GM12878 (cell line): ENCODE measurements at regions not wholly inside any gene's neighbourhood (a gene's known extent, or its start where the extent isn't known, plus 50 kb on each side); places are given as distances from the start of the nearest gene placed in this dataset.

Source experiments
- ATAC-seq: fragments of 200-7000 bp; cut with Tn5 transposase; 3 replicates; pipeline ENCODE4 v1.9.1; 2020; ENCODE audit warnings: mild to moderate bottlenecking, moderate library complexity
- BruUV-seq: library from RNA; stranded (reverse); fragments of 400-500 nt; replicated peaks from 2 replicates; lab custom pipeline; 2021; lab: Mats Ljungman, UMichigan
- CTCF ChIA-PET: fragments of 300-600 bp; sonication (Branson Sonifier 250); formaldehyde crosslinking; extraction: SDS; loops from one replicate; lab custom pipeline; 2021; ENCODE audit warnings: inconsistent platforms; lab: Yijun Ruan, JAX
- POLR2A ChIA-PET: fragments of 350-600 bp; formaldehyde crosslinking; extraction: SDS; loops from one replicate; lab custom pipeline; 2021; ENCODE audit warnings: inconsistent platforms; lab: Charles Lee
- RAD21 ChIA-PET: fragments of 300-600 bp; sonication (Branson Sonifier 250); formaldehyde crosslinking; loops from one replicate; lab custom pipeline; 2023; ENCODE audit warnings: antibody characterized with exemption; ENCODE audit not compliant: unreplicated experiment; lab: Charles Lee
- SMC1A ChIA-PET: fragments of 300-600 bp; sonication (Branson Sonifier 250); formaldehyde crosslinking; loops from one replicate; lab custom pipeline; 2023; ENCODE audit not compliant: unreplicated experiment, uncharacterized antibody; lab: Charles Lee
- DNase-seq: peaks from one replicate; pipeline ENCODE4 v3.0.0-alpha.2; 2011; ENCODE audit warnings: low read depth, low spot score
- FAIRE-seq: peaks from 3 replicates; lab custom pipeline; 2011; peaks lifted over from hg19 to GRCh38; lab: Jason Lieb, UNC
- H2AFZ ChIP-seq: 2 replicates; pipeline ENCODE4 v1.6.0; 2011; ENCODE audit warnings: low read depth, low read length, control low read depth; ENCODE audit not compliant: control insufficient read depth
- H3K27ac ChIP-seq: 2 replicates; pipeline ENCODE4 v1.5.1; 2011; ENCODE audit warnings: control low read depth; ENCODE audit not compliant: control insufficient read depth, insufficient read depth
- H3K27me3 ChIP-seq, 2 experiments: replicated peaks in 1 of 2; 2 replicates each; pipeline versions ENCODE4 v1.6.0 to v1.6.1; 2011; ENCODE audit warnings: low read length in 1 of 2; ENCODE audit not compliant: control insufficient read depth in 2 of 2, insufficient read depth in 2 of 2
- H3K36me3 ChIP-seq, 2 experiments: 2 replicates each; pipeline ENCODE4 v1.5.1; 2011; ENCODE audit warnings: low read length in 1 of 2; ENCODE audit not compliant: control insufficient read depth in 2 of 2, insufficient read depth in 2 of 2
- H3K4me1 ChIP-seq: 2 replicates; pipeline ENCODE4 v1.6.1; 2011; ENCODE audit warnings: mild to moderate bottlenecking, low read length, moderate library complexity, mixed read lengths; ENCODE audit not compliant: control insufficient read depth, insufficient read depth
- H3K4me2 ChIP-seq: 2 replicates; pipeline ENCODE4 v1.6.0; 2011; ENCODE audit warnings: control low read depth; ENCODE audit not compliant: control insufficient read depth, insufficient read depth
- H3K4me3 ChIP-seq: fragments of 200-600 bp; sonication (generic); 2 replicates; pipeline ENCODE4 v1.5.1; 2016
- H3K79me2 ChIP-seq: 2 replicates; pipeline ENCODE4 v1.6.0; 2011; ENCODE audit warnings: low read length; ENCODE audit not compliant: control insufficient read depth, insufficient read depth
- H3K9ac ChIP-seq: 2 replicates; pipeline ENCODE4 v1.8.0; 2011; ENCODE audit warnings: low read length, control low read depth, mixed read lengths; ENCODE audit not compliant: control insufficient read depth, insufficient read depth
- H3K9me3 ChIP-seq: replicated peaks from 3 replicates; pipeline ENCODE4 v1.5.1; 2011; ENCODE audit warnings: mild to moderate bottlenecking, low read length; ENCODE audit not compliant: control insufficient read depth, insufficient read depth
- H4K20me1 ChIP-seq: 2 replicates; pipeline ENCODE4 v1.6.0; 2011; ENCODE audit not compliant: control insufficient read depth, insufficient read depth
- ATF7 ChIP-seq: fragments of 450-650 bp; IDR thresholded peaks from 2 replicates; pipeline ENCODE4 v1.6.1; 2016; ENCODE audit warnings: low read depth, mild to moderate bottlenecking
- BHLHE40 ChIP-seq, 2 experiments: fragments of 450-650 bp in 1 of 2; IDR thresholded peaks; 2 replicates each; pipeline ENCODE4 v1.6.1; 2011 to 2017; ENCODE audit warnings: low read depth in 2 of 2, borderline replicate concordance in 1 of 2, improper control_type of control experiment in 1 of 2, low read length in 1 of 2, mild to moderate bottlenecking in 1 of 2
- KAT2A ChIP-seq: conservative IDR thresholded peaks from 2 replicates; pipeline ENCODE4 v1.6.1; 2011; ENCODE audit warnings: low read depth, low read length; ENCODE audit not compliant: control insufficient read depth
- MTA2 ChIP-seq: fragments of 450-650 bp; IDR thresholded peaks from 2 replicates; pipeline ENCODE4 v1.6.1; 2016; ENCODE audit warnings: low read depth, mild to moderate bottlenecking, moderate library complexity
- POLR2AphosphoS5 ChIP-seq: IDR thresholded peaks from 2 replicates; pipeline ENCODE4 v1.6.1; 2011; ENCODE audit warnings: mild to moderate bottlenecking, low read length, inconsistent platforms
- WGBS: methylation state at CpG from one replicate; pipeline ENCODE4 v1.1.6; 2016; ENCODE audit warnings: low lambda C conversion rate; ENCODE audit not compliant: insufficient replicate concordance, insufficient coverage; ENCODE audit errors: missing lambda C conversion rate; 5-methylcytosine and 5-hydroxymethylcytosine counted together
- in situ Hi-C: fragments of 300-500 bp; cut with MboI; formaldehyde crosslinking; loops from 9 replicates; pipeline ENCODE4 v1.14.3; 2018; ENCODE audit warnings: mixed read lengths
- intact Hi-C: fragments of 100-400 bp; cut with micrococcal nuclease; formaldehyde crosslinking; loops from one replicate; pipeline ENCODE4 v1.14.2; 2022; ENCODE audit not compliant: unreplicated experiment
- TF ChIP-seq, protein P1 (sequence below): fragments of 450-650 bp; formaldehyde crosslinking; IDR thresholded peaks from 2 replicates; pipeline ENCODE4 v1.4.0; 2020; ENCODE audit warnings: mild to moderate bottlenecking, moderate library complexity
- TF ChIP-seq, protein P2 (sequence below): fragments of 450-650 bp; IDR thresholded peaks from 2 replicates; pipeline ENCODE4 v1.6.1; 2017; ENCODE audit warnings: mild to moderate bottlenecking, moderate library complexity

DNA sequence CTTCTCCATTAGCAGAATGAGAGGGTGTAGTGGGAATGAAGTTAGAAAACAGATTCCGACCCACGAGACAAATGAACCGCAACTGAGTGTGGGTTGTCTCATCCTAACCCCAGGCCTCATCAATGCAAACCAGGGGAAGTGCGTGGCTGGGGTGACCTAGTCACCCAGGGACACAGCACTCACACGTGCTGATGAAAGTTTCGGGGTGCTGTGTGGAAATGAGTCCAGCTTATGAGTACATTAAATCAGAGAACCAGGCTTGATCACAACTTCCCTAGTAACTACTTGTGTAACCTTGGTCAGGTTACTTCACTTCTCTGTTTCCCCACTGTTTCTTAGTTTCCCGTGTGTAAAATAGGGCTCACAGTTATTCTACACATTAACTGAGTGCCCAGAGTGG is 95.4 kb upstream of the CDKN3 start:
- H3K79me2 ChIP-seq = no peaks in the 10 kb centered on the region
- no peak overlapping the region for H3K27ac ChIP-seq
- no TSS peak for BruUV-seq
- in situ Hi-C loops (no loop called here), intact Hi-C loops (no loop called here)
- H3K27me3 ChIP-seq = no peaks in the 10 kb centered on the region
- no peak overlapping the region for H3K9ac ChIP-seq
- ChIA-PET SMC1A (no interaction called here), RAD21 (no interaction called here)
- no peak overlapping the region for H2AFZ ChIP-seq
- no peak overlapping the region for H3K4me3 ChIP-seq
- H3K9me3 ChIP-seq = no peaks in the 10 kb centered on the region
- ATAC-seq (no peak), DNase-seq (no peak)
- H3K36me3 ChIP-seq = no peaks in the 10 kb centered on the region
- no peaks in the 10 kb centered on the region for H3K4me1 ChIP-seq
- TF ChIP-seq BHLHE40 (IDR thresholded peaks at IDR 0.05; ENCODE audit: borderline replicate concordance in 1 of 2, low read depth in 2 of 2, low read length in 1 of 2) = peak in 1 of 2 experiments; percentile 46; a peak in 1 of 4 replicates
- no peak for TF ChIP-seq POLR2AphosphoS5
- no peak for TF ChIP-seq MTA2
- TF ChIP-seq, all 136 proteins: peak for 1
- POLR2A ChIA-PET = no interaction called here
- Histone ChIP-seq H3K4me2 (no peak overlapping the region), H4K20me1 (no peaks in the 10 kb centered on the region)
- 19% methylated on average over 7 of the region's 7 CpGs for WGBS
- FAIRE-seq = no peak
- CTCF ChIA-PET = no interaction called here

DNA sequence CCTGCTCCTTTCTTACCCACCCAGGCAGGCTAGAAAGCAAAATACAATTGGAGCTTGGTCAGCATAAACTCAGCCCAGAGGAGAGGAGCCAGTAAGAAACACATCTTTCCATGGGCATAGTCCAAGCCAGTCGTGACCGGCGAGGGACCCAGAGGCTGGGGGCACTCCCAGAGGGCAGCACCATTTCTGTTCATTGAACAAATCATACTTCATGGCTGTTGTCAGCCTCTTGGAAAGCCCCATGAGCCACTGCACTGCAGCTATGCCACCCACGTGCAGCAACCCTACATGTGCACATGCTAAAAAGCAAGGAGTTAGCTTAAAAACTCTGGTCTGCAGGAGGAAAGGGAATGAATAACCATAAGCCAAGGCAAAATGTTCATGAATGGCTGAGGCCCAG is 90.0 kb upstream of the CDKN3 start:
- Histone ChIP-seq H3K4me3 (no peak overlapping the region), H4K20me1 (no peaks in the 10 kb centered on the region), H3K79me2 (no peaks in the 10 kb centered on the region), H3K4me2 (no peak overlapping the region), H3K27ac (no peak overlapping the region), H3K27me3 (no peaks in the 10 kb centered on the region; a peak in 1 of 4 replicates), H3K36me3 (no peaks in the 10 kb centered on the region), H3K4me1 (no peaks in the 10 kb centered on the region), H3K9ac (no peak overlapping the region), H3K9me3 (no peaks in the 10 kb centered on the region), H2AFZ (no peak overlapping the region)
- RAD21 ChIA-PET = interaction anchor here (1.0 kb wide), 1 partner anchor 22 kb away, joined by 5 read pairs; no protein-coding TSS in a partner anchor
- SMC1A ChIA-PET = no interaction called here
- WGBS = 18% methylated on average over 4 of the region's 4 CpGs
- no peak for FAIRE-seq
- DNase-seq = no peak
- ATAC-seq = peak; percentile 37; the same call in 1 of the 3 replicates
- in situ Hi-C loops (no loop called here), intact Hi-C loops (no loop called here)
- CTCF ChIA-PET = interaction anchor here (1.8 kb wide), 1 partner anchor 22 kb away, joined by 7 read pairs; no protein-coding TSS in a partner anchor
- no TSS peak for BruUV-seq
- POLR2A ChIA-PET = no interaction called here
- TF ChIP-seq ATF7 = no peak
- TF ChIP-seq BHLHE40 (IDR thresholded peaks at IDR 0.05; ENCODE audit: borderline replicate concordance in 1 of 2, low read depth in 2 of 2, low read length in 1 of 2) = peak in 1 of 2 experiments; percentile 26; a peak in 1 of 4 replicates
- TF ChIP-seq, protein P1, sequence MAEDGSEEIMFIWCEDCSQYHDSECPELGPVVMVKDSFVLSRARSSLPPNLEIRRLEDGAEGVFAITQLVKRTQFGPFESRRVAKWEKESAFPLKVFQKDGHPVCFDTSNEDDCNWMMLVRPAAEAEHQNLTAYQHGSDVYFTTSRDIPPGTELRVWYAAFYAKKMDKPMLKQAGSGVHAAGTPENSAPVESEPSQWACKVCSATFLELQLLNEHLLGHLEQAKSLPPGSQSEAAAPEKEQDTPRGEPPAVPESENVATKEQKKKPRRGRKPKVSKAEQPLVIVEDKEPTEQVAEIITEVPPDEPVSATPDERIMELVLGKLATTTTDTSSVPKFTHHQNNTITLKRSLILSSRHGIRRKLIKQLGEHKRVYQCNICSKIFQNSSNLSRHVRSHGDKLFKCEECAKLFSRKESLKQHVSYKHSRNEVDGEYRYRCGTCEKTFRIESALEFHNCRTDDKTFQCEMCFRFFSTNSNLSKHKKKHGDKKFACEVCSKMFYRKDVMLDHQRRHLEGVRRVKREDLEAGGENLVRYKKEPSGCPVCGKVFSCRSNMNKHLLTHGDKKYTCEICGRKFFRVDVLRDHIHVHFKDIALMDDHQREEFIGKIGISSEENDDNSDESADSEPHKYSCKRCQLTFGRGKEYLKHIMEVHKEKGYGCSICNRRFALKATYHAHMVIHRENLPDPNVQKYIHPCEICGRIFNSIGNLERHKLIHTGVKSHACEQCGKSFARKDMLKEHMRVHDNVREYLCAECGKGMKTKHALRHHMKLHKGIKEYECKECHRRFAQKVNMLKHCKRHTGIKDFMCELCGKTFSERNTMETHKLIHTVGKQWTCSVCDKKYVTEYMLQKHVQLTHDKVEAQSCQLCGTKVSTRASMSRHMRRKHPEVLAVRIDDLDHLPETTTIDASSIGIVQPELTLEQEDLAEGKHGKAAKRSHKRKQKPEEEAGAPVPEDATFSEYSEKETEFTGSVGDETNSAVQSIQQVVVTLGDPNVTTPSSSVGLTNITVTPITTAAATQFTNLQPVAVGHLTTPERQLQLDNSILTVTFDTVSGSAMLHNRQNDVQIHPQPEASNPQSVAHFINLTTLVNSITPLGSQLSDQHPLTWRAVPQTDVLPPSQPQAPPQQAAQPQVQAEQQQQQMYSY (CRISPR knock-in tag) = no peak
- TF ChIP-seq, protein P2, sequence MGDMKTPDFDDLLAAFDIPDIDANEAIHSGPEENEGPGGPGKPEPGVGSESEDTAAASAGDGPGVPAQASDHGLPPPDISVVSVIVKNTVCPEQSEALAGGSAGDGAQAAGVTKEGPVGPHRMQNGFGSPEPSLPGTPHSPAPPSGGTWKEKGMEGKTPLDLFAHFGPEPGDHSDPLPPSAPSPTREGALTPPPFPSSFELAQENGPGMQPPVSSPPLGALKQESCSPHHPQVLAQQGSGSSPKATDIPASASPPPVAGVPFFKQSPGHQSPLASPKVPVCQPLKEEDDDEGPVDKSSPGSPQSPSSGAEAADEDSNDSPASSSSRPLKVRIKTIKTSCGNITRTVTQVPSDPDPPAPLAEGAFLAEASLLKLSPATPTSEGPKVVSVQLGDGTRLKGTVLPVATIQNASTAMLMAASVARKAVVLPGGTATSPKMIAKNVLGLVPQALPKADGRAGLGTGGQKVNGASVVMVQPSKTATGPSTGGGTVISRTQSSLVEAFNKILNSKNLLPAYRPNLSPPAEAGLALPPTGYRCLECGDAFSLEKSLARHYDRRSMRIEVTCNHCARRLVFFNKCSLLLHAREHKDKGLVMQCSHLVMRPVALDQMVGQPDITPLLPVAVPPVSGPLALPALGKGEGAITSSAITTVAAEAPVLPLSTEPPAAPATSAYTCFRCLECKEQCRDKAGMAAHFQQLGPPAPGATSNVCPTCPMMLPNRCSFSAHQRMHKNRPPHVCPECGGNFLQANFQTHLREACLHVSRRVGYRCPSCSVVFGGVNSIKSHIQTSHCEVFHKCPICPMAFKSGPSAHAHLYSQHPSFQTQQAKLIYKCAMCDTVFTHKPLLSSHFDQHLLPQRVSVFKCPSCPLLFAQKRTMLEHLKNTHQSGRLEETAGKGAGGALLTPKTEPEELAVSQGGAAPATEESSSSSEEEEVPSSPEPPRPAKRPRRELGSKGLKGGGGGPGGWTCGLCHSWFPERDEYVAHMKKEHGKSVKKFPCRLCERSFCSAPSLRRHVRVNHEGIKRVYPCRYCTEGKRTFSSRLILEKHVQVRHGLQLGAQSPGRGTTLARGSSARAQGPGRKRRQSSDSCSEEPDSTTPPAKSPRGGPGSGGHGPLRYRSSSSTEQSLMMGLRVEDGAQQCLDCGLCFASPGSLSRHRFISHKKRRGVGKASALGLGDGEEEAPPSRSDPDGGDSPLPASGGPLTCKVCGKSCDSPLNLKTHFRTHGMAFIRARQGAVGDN = peak; percentile 43; the same call in 1 of the 2 replicates
- TF ChIP-seq KAT2A = no peak
